SU-DHL-6 (cell line): ENCODE measurements at regions not wholly inside any gene's neighbourhood (a gene's known extent, or its start where the extent isn't known, plus 50 kb on each side); places are given as distances from the start of the nearest gene placed in this dataset.
"Not testable (repeated sequence)": the region's sequence is repeated elsewhere in the genome, so short reads cannot be mapped to it uniquely, and the experiment has no call there.

Experiments
- H2AFZ ChIP-seq: fragments of 200-600 bp; sonication (generic); 2 replicates; pipeline ENCODE4 v1.6.1; 2014; ENCODE audit warnings: low read depth, mild to moderate bottlenecking, moderate library complexity, mixed read lengths, antibody characterized with exemption, low read length; ENCODE audit not compliant: severe bottlenecking
- H3F3A ChIP-seq: fragments of 200-600 bp; shearing (Covaris generic); 2 replicates; pipeline ENCODE4 v1.6.0; 2016; ENCODE audit warnings: antibody characterized with exemption, mild to moderate bottlenecking; ENCODE audit not compliant: insufficient read depth
- H3K27ac ChIP-seq: fragments of 200-600 bp; sonication (generic); 2 replicates; pipeline ENCODE4 v1.5.1; 2016; ENCODE audit warnings: low read depth, mild to moderate bottlenecking, low read length, moderate library complexity, mixed read lengths
- H3K27me3 ChIP-seq: fragments of 200-600 bp; sonication (generic), shearing (Covaris generic); 2 replicates; pipeline ENCODE4 v1.6.0; 2014; ENCODE audit warnings: mild to moderate bottlenecking, low read length
- H3K36me3 ChIP-seq: fragments of 200-600 bp; sonication (generic); 2 replicates; pipeline ENCODE4 v1.6.1; 2014; ENCODE audit warnings: mild to moderate bottlenecking, low read length, mixed read lengths
- H3K4me2 ChIP-seq: fragments of 300-600, 200-600 bp; shearing (Covaris generic), sonication (generic); 2 replicates; pipeline ENCODE4 v1.6.0; 2014; ENCODE audit warnings: low read length, low read depth, mild to moderate bottlenecking; ENCODE audit not compliant: poor library complexity, severe bottlenecking
- H3K4me3 ChIP-seq: fragments of 200-600 bp; sonication (generic); 2 replicates; pipeline ENCODE4 v1.5.1; 2014; ENCODE audit warnings: antibody characterized with exemption, low read length, mild to moderate bottlenecking, mixed read lengths; ENCODE audit not compliant: insufficient read depth, poor library complexity, severe bottlenecking
- H3K79me2 ChIP-seq: fragments of 200-600 bp; sonication (generic); 2 replicates; pipeline ENCODE4 v1.6.1; 2014; ENCODE audit warnings: mild to moderate bottlenecking, low read length, moderate library complexity; ENCODE audit not compliant: insufficient read depth
- H3K9ac ChIP-seq: fragments of 200-600 bp; sonication (generic); 2 replicates; pipeline ENCODE4 v1.7.0; 2014; ENCODE audit warnings: mild to moderate bottlenecking, low read length
- H3K9me2 ChIP-seq: fragments of 200-600 bp; sonication (generic); replicated peaks from 2 replicates; pipeline ENCODE4 v1.6.1; 2014; ENCODE audit warnings: low read length; ENCODE audit not compliant: insufficient read depth
- H3K9me3 ChIP-seq: fragments of 200-600 bp; sonication (generic); 2 replicates; pipeline ENCODE4 v1.6.1; 2014; ENCODE audit warnings: low read length, mixed read lengths; ENCODE audit not compliant: insufficient read depth
- H4K20me1 ChIP-seq: fragments of 200-600 bp; sonication (generic); 2 replicates; pipeline ENCODE4 v1.6.1; 2014; ENCODE audit warnings: low read depth, mild to moderate bottlenecking, antibody characterized with exemption, low read length, moderate library complexity, mixed read lengths
- EZH2phosphoT487 ChIP-seq: fragments of 200-600 bp; sonication (generic), shearing (Covaris generic); conservative IDR thresholded peaks from 2 replicates; pipeline ENCODE4 v1.6.1; 2018; ENCODE audit warnings: mild to moderate bottlenecking, antibody characterized with exemption, low read length, moderate library complexity, mixed read lengths
- TF ChIP-seq, protein P1 (sequence below): fragments of 200-600 bp; sonication (generic); IDR thresholded peaks from one replicate; pipeline ENCODE4 v1.5.1; 2017; ENCODE audit warnings: antibody characterized with exemption, mild to moderate bottlenecking, low read length, moderate library complexity; ENCODE audit not compliant: insufficient read depth, poor library complexity, severe bottlenecking

DNA sequence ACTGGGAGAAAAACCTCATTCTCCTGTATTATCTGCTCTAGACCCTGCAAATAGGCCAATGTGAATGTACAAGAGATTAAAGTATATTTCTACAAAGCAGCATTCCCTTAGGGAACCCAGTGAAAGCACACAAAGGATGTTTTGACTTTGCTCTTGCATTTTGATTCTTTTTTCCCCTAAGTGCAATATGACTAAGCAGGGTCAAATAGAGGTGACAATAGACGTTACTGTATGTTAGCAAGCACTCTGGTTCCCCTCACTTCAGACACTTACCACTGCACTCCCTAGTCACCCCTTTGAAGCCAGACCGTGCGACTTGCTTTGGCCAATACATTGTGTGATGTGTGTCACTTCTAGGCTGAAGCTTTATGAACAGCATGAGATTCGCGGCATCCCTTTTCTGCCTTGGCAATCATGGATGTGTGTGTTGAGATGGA lies 209.7 kb downstream of the RHOU start:
- H3F3A ChIP-seq, result no peaks in the 10 kb centered on the region
- H3K9ac ChIP-seq, result no peak overlapping the region
- H3K36me3 ChIP-seq, result no peaks in the 10 kb centered on the region
- H3K79me2 ChIP-seq, result no peaks in the 10 kb centered on the region
- no peaks in the 10 kb centered on the region for H3K27me3 ChIP-seq
- no peaks in the 10 kb centered on the region for H4K20me1 ChIP-seq
- no peak overlapping the region for H3K4me2 ChIP-seq
- no peaks in the 10 kb centered on the region for H3K9me2 ChIP-seq
- TF ChIP-seq, protein P1, sequence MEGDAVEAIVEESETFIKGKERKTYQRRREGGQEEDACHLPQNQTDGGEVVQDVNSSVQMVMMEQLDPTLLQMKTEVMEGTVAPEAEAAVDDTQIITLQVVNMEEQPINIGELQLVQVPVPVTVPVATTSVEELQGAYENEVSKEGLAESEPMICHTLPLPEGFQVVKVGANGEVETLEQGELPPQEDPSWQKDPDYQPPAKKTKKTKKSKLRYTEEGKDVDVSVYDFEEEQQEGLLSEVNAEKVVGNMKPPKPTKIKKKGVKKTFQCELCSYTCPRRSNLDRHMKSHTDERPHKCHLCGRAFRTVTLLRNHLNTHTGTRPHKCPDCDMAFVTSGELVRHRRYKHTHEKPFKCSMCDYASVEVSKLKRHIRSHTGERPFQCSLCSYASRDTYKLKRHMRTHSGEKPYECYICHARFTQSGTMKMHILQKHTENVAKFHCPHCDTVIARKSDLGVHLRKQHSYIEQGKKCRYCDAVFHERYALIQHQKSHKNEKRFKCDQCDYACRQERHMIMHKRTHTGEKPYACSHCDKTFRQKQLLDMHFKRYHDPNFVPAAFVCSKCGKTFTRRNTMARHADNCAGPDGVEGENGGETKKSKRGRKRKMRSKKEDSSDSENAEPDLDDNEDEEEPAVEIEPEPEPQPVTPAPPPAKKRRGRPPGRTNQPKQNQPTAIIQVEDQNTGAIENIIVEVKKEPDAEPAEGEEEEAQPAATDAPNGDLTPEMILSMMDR, result no peak
- H3K9me3 ChIP-seq, result no peaks in the 10 kb centered on the region
- H3K27ac ChIP-seq, result no peak overlapping the region
- no peak overlapping the region for H2AFZ ChIP-seq
- H3K4me3 ChIP-seq, result no peak overlapping the region

GRCh38 chr1:228945885-228946284 lies 210.6 kb downstream of the RHOU start:
- TF ChIP-seq, protein P1, result no peak
- no peak for TF ChIP-seq EZH2phosphoT487

GRCh38 chr1:228949617-228950016 lies 214.3 kb downstream of the RHOU start:
- H2AFZ ChIP-seq, H3K9me2 ChIP-seq, H3K27ac ChIP-seq, H3K27me3 ChIP-seq, H3K4me3 ChIP-seq, H3F3A ChIP-seq, H3K9me3 ChIP-seq, H4K20me1 ChIP-seq, H3K79me2 ChIP-seq, H3K36me3 ChIP-seq, H3K9ac ChIP-seq, H3K4me2 ChIP-seq: not testable (repeated sequence)

More at GRCh38 chr1:228945885-228946284, 210.6 kb downstream of the RHOU start:
- H3K4me2 ChIP-seq, result no peak overlapping the region
- H3K27ac ChIP-seq, result no peak overlapping the region
- H3K79me2 ChIP-seq, result no peaks in the 10 kb centered on the region
- H3F3A ChIP-seq, result no peaks in the 10 kb centered on the region
- no peaks in the 10 kb centered on the region for H3K27me3 ChIP-seq
- H3K9ac ChIP-seq, result no peak overlapping the region
- no peak overlapping the region for H3K4me3 ChIP-seq
- no peaks in the 10 kb centered on the region for H3K9me3 ChIP-seq
- H4K20me1 ChIP-seq, result no peaks in the 10 kb centered on the region
- H3K9me2 ChIP-seq, result no peaks in the 10 kb centered on the region
- no peaks in the 10 kb centered on the region for H3K36me3 ChIP-seq
- H2AFZ ChIP-seq, result no peak overlapping the region

GRCh38 chr1:228953207-228953606 lies 217.9 kb downstream of the RHOU start:
- Histone ChIP-seq H2AFZ (no peak overlapping the region), H4K20me1 (no peaks in the 10 kb centered on the region), H3K27ac (no peak overlapping the region), H3K4me3 (no peak overlapping the region), H3K27me3 (no peaks in the 10 kb centered on the region), H3K79me2 (no peaks in the 10 kb centered on the region), H3K36me3 (no peaks in the 10 kb centered on the region), H3K9me2 (no peaks in the 10 kb centered on the region), H3F3A (no peaks in the 10 kb centered on the region), H3K4me2 (no peak overlapping the region), H3K9ac (no peak overlapping the region), H3K9me3 (no peaks in the 10 kb centered on the region)
- TF ChIP-seq, protein P1, result no peak
- no peak for TF ChIP-seq EZH2phosphoT487

DNA sequence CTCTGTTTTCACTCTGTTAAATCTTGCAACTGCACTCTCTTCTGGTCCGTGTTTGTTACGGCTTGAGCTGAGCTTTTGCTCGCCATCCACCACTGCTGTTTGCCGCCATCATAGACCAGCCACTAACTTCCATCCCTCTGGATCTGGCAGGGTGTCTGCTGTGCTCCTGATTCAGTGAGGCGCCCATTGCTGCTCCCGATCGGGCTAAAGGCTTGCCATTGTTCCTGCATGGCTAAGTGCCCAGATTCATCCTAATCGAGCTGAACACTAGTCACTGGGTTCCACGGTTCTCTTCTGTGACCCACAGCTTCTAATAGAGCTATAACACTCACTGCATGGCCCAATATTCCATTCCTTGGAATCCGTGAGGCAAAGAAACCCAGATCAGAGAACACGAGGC lies 218.5 kb downstream of the RHOU start:
- not testable (repeated sequence) for H3K27ac ChIP-seq, H3K4me3 ChIP-seq, H3F3A ChIP-seq, H4K20me1 ChIP-seq, H3K79me2 ChIP-seq, H2AFZ ChIP-seq, H3K4me2 ChIP-seq, H3K9me3 ChIP-seq, H3K27me3 ChIP-seq, H3K36me3 ChIP-seq, H3K9me2 ChIP-seq, H3K9ac ChIP-seq
